GM20431 (cell line): ENCODE measurements at regions not wholly inside any gene's neighbourhood (a gene's known extent, or its start where the extent isn't known, plus 50 kb on each side); places are given as distances from the start of the nearest gene placed in this dataset.
"Not testable (repeated sequence)": the region's sequence is repeated elsewhere in the genome, so short reads cannot be mapped to it uniquely, and the experiment has no call there.

Source experiments
- in situ Hi-C: fragments of 300-500 bp; cut with MseI, MboI; formaldehyde crosslinking; loops from one replicate; pipeline ENCODE4 v1.15.0; 2020; ENCODE audit warnings: low sequenced_read_pairs; ENCODE audit not compliant: unreplicated experiment

GRCh38 chr6:118722829-118723813, 71.7 kb upstream of the CEP85L start:
- in situ Hi-C loops: no loop called here

GRCh38 chr6:118720125-118720473, 68.7 kb upstream of the CEP85L start:
- in situ Hi-C loops: no loop called here

- in situ Hi-C loops: no loop called here
Measured at GRCh38 chr6:118719351-118720124, 68.1 kb upstream of the CEP85L start.

- in situ Hi-C loops: no loop called here
Measured at GRCh38 chr6:118718903-118719302, 67.5 kb upstream of the CEP85L start.

- in situ Hi-C loops: no loop called here
Measured at GRCh38 chr6:118718297-118718696, 66.9 kb upstream of the CEP85L start.

GRCh38 chr6:118717106-118717505, 65.7 kb upstream of the CEP85L start:
- in situ Hi-C loops: no loop called here

- in situ Hi-C loops: not testable (repeated sequence)
Measured at GRCh38 chr6:118715907-118716306, 64.5 kb upstream of the CEP85L start.

GRCh38 chr6:118715376-118715775, 64.0 kb upstream of the CEP85L start:
- in situ Hi-C loops: no loop called here

- in situ Hi-C loops: no loop called here
Measured at GRCh38 chr6:118714756-118715155, 63.4 kb upstream of the CEP85L start.

- in situ Hi-C loops: no loop called here
Measured at GRCh38 chr6:118712969-118713368, 61.6 kb upstream of the CEP85L start.

- in situ Hi-C loops: no loop called here
Measured at GRCh38 chr6:118710616-118711015, 59.2 kb upstream of the CEP85L start.

- in situ Hi-C loops: no loop called here
Measured at GRCh38 chr6:118709859-118710350, 58.5 kb upstream of the CEP85L start.

GRCh38 chr6:118708744-118709143, 57.4 kb upstream of the CEP85L start:
- in situ Hi-C loops: no loop called here

- in situ Hi-C loops: no loop called here
Measured at GRCh38 chr6:118708055-118708454, 56.7 kb upstream of the CEP85L start.

- in situ Hi-C loops: no loop called here
Measured at GRCh38 chr6:118706702-118707101, 55.3 kb upstream of the CEP85L start.

- in situ Hi-C loops: no loop called here
Measured at GRCh38 chr6:118705544-118706491, 54.4 kb upstream of the CEP85L start.

GRCh38 chr6:118704915-118705314, 53.5 kb upstream of the CEP85L start:
- in situ Hi-C loops: no loop called here

GRCh38 chr6:118701260-118701659, 49.9 kb upstream of the CEP85L start:
- in situ Hi-C loops: not testable (repeated sequence)
